ENCODE measurements at regions not wholly inside any gene's neighbourhood (a gene's known extent, or its start where the extent isn't known, plus 50 kb on each side); places are given as distances from the start of the nearest gene placed in this dataset.

GRCh38 chr13:62556978-62557377 lies 1141.3 kb upstream of the PCDH20 start:
- no peak for TF ChIP-seq CTCF (IDR thresholded peaks at IDR 0.05; ENCODE audit: extremely low read depth, missing control alignments)
- DNase-seq (ENCODE audit: low spot score), result no peak

GRCh38 chr13:62551588-62551987 lies 1135.9 kb upstream of the PCDH20 start:
- no peak for DNase-seq (ENCODE audit: low spot score)
- no peak for TF ChIP-seq CTCF (IDR thresholded peaks at IDR 0.05; ENCODE audit: extremely low read depth, missing control alignments)

- no peak for DNase-seq (ENCODE audit: low spot score)
- no peak for TF ChIP-seq CTCF (IDR thresholded peaks at IDR 0.05; ENCODE audit: extremely low read depth, missing control alignments)
Measured at GRCh38 chr13:62544928-62545327, 1129.3 kb upstream of the PCDH20 start.

- no peak for DNase-seq (ENCODE audit: low spot score)
Measured at GRCh38 chr13:62537593-62537992, 1121.9 kb upstream of the PCDH20 start.

GRCh38 chr13:62525652-62526051 lies 1110.0 kb upstream of the PCDH20 start:
- no peak for TF ChIP-seq CTCF (IDR thresholded peaks at IDR 0.05; ENCODE audit: extremely low read depth, missing control alignments)
- DNase-seq (ENCODE audit: low spot score), result no peak

More at GRCh38 chr13:62537593-62537992, 1121.9 kb upstream of the PCDH20 start:
- TF ChIP-seq CTCF (IDR thresholded peaks at IDR 0.05; ENCODE audit: extremely low read depth, missing control alignments), result no peak

- no peak for DNase-seq (ENCODE audit: low spot score)
- no peak for TF ChIP-seq CTCF (IDR thresholded peaks at IDR 0.05; ENCODE audit: extremely low read depth, missing control alignments)
Measured at GRCh38 chr13:62524498-62524897, 1108.8 kb upstream of the PCDH20 start.

GRCh38 chr13:62524061-62524460 lies 1108.4 kb upstream of the PCDH20 start:
- no peak for TF ChIP-seq CTCF (IDR thresholded peaks at IDR 0.05; ENCODE audit: extremely low read depth, missing control alignments)
- DNase-seq (ENCODE audit: low spot score), result peak; percentile 17
